Loucy (cell line): ENCODE measurements at regions not wholly inside any gene's neighbourhood (a gene's known extent, or its start where the extent isn't known, plus 50 kb on each side); places are given as distances from the start of the nearest gene placed in this dataset.

Experiments used
- EZH2phosphoT487 ChIP-seq: fragments of 200-600 bp; IDR thresholded peaks from 2 replicates; pipeline ENCODE4 v1.6.1; 2018; ENCODE audit warnings: antibody characterized with exemption, mild to moderate bottlenecking, moderate library complexity, borderline replicate concordance
- TF ChIP-seq, protein P1 (sequence below): fragments of 200-600 bp; sonication (generic); conservative IDR thresholded peaks from 2 replicates; pipeline ENCODE4 v1.5.1; 2014; ENCODE audit warnings: mild to moderate bottlenecking, antibody characterized with exemption, low read length

DNA sequence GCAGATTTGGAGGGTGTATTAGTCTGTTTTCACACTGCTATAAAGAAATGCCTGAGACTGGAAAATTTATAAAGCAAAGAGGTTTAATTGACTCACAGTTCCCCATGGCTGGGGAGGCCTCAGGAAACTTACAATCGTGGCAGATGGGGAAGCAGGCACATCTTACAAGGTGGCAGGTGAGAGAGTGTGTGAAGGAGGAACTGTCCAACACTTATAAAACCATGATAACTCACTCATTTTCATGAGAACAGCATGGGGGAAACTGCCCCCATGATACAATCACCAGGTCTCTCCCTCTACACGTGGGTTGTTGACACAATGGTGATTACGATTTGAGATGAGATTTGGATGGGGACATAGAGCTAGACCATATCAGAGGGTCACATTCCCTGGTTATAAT is 195.6 kb downstream of the RGS9 start:
- TF ChIP-seq, protein P1, sequence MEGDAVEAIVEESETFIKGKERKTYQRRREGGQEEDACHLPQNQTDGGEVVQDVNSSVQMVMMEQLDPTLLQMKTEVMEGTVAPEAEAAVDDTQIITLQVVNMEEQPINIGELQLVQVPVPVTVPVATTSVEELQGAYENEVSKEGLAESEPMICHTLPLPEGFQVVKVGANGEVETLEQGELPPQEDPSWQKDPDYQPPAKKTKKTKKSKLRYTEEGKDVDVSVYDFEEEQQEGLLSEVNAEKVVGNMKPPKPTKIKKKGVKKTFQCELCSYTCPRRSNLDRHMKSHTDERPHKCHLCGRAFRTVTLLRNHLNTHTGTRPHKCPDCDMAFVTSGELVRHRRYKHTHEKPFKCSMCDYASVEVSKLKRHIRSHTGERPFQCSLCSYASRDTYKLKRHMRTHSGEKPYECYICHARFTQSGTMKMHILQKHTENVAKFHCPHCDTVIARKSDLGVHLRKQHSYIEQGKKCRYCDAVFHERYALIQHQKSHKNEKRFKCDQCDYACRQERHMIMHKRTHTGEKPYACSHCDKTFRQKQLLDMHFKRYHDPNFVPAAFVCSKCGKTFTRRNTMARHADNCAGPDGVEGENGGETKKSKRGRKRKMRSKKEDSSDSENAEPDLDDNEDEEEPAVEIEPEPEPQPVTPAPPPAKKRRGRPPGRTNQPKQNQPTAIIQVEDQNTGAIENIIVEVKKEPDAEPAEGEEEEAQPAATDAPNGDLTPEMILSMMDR = no peak
- TF ChIP-seq EZH2phosphoT487 = no peak
